Suppressor macrophage treated with lipopolysaccharide for 4 hours (primary cell): ENCODE measurements at regions not wholly inside any gene's neighbourhood (a gene's known extent, or its start where the extent isn't known, plus 50 kb on each side); places are given as distances from the start of the nearest gene placed in this dataset.

Source experiments
- DNase-seq: peaks from one replicate; pipeline ENCODE4 v3.0.0-alpha.2; 2020

GRCh38 chr14:96638041-96638855, 136.1 kb downstream of the PAPOLA start:
- DNase-seq = no peak

DNA sequence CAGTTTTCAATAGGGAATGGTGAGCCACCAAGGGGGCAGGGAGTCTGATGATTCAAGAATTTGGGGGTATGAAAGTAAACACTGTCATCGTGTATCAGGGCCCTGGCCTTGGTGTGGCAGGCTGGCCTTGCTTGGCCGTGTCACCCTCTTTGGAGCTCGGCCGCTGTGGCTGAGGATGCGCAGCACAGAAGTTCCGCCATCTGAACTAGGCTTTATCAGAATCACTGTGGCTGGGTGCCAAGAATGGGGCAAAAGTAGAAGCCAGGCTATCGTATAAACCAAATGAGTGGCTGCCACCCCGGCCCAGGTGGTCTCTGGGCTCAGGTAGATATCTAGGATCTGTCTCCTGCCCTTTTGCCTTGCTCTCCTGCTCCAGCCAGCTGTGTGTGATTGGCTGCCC, 137.4 kb downstream of the PAPOLA start:
- no peak for DNase-seq

- DNase-seq = no peak
These were observed 146.5 kb downstream of the PAPOLA start for GRCh38 chr14:96648506-96649326.

DNA sequence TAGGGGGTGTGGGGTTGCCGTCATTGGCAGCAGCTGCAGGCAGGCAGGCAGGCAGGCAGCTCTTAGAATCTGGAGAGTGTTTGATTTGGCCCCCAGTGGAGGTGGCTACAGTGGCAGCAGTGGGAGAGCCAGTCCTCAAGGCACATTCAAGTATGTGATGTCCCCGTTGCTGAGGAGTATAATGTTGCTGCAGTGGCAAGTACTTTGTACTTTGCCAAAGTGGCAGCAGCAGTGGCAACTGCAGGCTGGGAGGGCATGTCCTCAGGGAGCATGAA, 147.1 kb downstream of the PAPOLA start:
- no peak for DNase-seq

GRCh38 chr14:96653597-96653996, 143.6 kb upstream of the VRK1 start:
- DNase-seq = no peak

GRCh38 chr14:96658611-96659010, 138.6 kb upstream of the VRK1 start:
- DNase-seq = no peak

- DNase-seq = no peak
These were observed 137.1 kb upstream of the VRK1 start for GRCh38 chr14:96660123-96660522.

DNA sequence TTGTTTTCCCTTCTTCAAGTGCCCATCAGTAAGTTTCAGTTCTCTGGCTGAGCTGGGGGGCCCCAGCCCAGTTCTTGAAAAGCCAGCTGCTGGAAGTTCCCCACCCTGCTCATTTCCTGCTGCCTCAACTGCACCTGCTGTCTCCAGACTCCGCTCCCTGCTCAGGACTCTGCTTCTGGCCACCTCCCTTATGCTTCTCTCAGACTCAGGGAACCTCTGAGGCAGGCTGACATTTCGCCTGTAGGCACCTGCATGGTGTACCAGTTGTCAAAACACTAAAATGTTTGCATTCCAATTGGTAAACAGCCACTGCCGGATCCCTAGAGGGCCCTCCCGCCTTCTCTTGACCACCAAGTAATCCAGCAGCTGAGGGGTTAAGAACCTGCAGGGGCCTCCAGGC, 136.5 kb upstream of the VRK1 start:
- no peak for DNase-seq

DNA sequence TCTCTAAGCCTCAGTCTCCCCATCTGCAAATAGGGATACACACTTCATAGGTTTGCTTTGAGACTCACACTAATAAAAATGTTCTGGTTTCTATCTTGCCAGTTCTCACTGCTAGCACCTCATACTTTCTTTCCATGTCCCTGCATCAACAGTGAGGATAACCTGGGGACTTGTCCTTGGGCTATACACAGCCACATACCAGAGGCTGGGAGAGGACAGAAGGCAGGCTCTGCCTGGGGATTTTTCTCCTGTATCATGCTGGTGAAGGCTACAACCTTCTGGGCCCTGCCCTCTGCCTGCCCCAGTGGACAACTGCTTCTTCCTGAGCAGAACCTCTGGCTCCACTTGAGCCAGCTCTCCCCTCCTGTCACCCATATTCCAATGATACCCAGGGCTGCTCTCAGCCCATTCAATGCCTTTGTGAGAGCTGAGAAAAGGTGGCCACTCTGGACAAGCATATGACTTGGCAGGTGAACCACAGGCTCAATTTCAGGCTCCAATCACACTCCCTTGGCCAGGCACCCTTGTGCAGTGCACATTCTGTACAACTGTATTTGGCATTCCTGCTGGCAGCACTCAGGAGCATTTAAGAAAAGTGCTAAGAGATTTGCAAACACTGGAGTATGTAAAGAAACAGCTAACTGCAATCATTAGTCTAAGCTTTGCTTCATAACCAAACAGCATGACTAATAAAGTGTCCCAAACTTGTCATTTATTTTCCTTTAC, 135.8 kb upstream of the VRK1 start:
- DNase-seq = no peak

- DNase-seq = no peak
These were observed 134.8 kb upstream of the VRK1 start for GRCh38 chr14:96662116-96662970.

DNA sequence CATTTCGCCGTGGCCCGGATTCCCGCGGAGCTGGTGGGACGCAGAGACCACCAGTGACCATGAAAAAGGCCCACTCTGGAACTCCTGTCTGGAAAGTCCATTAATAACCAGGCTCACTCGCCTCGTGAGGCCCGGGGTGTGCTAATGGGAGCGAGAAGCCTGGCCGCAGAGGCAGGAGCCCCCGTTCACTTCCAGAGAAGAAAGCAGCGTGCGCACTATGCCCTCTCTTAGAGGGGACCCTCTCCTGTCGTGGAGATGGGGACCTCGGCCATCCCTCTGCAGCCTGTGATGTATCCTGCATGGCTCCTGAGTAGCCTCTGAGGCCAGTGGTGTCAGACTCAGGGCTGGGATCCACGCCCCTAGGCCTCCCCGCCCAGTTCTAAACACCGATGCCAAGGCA, 134.1 kb upstream of the VRK1 start:
- DNase-seq = no peak

- DNase-seq = no peak
These were observed 133.6 kb upstream of the VRK1 start for GRCh38 chr14:96663491-96664067.

GRCh38 chr14:96666088-96666487, 131.1 kb upstream of the VRK1 start:
- DNase-seq = no peak

GRCh38 chr14:96670391-96670790, 126.8 kb upstream of the VRK1 start:
- DNase-seq = no peak

GRCh38 chr14:96671218-96671617, 126.0 kb upstream of the VRK1 start:
- no peak for DNase-seq

- no peak for DNase-seq
These were observed 123.5 kb upstream of the VRK1 start for GRCh38 chr14:96673706-96674105.

DNA sequence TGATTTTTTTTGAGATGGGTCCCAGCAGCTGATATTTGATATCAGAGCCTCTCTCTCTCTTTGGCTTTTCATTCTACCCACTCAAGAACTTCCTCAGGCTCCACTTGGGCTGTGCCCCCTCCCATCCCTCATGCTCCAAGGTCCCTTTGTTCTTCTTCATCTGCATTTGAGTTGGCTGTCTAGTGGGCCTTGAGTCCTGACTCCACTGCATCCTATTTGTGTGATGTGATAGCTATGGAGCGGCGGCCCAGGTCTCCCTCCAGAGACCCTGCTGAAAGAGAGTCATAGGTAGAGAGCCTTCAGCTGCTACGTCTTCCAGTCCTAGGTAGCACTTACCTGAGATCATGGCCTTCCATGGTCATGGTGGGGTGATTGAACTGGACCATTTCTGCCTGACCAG, 123.1 kb upstream of the VRK1 start:
- no peak for DNase-seq

DNA sequence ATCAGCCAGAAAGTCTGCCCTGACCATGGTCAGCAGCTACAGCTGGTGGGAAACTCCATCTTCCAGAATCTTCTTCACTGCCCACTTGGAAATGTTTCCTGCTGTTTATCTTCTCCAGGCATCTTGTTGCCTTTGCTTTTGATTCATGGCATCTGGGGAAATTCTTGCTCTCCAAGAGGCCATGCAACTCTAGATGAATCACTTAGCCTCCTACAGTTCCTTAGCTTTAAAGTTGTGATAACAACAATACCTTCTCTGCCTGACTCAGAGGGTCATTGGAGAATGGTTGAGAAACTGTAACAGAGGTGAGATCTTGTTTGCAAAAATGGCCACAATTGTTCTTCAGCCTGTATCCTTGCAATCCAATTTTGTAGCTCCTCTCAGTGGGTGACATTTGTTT, 121.0 kb upstream of the VRK1 start:
- no peak for DNase-seq

DNA sequence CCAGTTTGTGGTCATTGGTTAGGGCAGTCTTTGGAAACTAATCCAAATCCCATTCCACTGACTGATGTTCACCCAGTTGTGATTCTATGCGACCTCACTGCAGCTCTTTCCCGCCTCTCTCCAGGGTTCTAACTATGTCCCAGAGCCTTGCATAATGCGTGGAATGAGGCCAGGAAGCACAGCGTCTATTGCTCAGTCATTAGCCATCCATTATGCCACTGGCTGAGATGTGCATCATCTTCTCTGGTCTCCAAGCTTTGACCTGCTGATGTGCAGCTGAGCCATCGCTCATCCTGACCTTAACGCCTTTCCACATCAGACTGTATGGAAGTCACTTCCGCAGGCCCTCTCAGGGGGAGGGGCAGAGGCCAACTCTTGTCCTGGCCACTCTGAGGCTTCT, 115.4 kb upstream of the VRK1 start:
- DNase-seq = no peak

DNA sequence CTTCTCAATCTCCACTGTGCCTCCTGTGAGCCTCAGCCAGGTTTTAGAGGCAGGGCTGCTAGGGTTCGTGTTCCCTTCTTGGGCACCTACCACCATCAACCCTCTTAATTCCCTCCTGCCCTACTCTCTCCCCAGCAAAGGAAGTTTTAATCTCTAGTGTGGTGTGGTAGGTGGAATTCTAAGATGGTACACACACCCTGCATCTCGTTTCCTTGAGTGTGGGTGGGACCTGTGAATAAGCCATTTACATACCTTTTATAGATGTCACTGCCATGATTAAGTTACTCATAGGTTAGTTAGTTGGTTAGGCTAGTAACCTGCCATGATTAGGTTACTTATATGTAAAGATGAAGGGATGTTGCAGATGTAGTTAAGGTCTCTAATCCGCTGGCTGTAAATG, 114.8 kb upstream of the VRK1 start:
- DNase-seq = no peak

DNA sequence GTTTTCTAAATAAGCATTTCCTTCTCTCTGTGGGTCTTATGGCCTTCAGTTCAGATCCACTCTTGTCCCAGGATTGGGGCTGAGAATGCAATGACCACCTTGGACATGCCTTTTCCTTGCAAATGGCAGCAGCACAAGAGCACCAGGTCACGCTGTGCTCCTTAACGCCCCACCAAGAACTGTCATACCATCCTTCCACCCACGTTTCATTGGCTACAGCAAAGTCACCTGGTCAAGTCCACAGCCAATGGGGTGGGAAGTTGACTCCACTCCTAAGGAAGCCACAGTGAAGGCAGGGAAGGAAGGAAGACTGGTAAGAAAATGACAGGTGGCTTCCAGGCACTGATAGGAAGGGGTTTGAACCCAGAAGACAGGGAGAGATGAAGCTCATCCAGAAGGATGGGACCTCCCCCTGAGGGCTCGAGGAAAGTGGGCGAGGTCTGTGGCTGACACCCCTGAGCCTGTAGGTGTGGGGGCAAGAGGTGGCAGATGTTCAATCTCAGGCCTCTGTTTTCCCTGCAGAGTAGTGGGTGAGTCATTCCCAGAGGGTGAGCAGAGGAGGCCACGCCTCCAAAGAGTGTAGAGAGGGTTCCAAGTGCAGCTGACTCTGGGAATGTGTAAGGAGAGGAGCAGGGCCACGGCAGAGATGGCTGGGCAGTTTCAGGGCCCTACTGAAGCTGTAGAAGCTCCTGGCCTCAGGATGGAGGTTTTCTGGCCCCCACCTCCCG, 113.5 kb upstream of the VRK1 start:
- DNase-seq = no peak

DNA sequence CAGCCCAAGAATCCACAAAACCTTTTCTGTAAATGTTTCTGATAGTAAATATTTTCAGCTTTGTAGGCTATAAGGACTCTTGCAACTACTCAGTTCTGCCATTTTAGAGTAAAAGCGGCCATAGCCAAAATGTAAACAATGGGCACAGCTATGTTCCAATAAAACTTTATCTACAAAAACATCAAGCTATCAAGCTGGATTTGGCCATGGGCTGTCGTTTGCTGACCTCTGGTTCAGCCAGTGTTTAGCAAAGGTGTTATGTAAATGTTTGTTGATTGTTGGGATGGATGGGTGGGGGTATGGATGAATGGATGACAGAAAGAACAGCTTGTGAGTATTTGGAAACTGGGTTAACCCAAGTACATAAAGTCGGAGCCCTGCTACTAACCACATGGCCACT, 111.1 kb upstream of the VRK1 start:
- no peak for DNase-seq
